ENCODE measurements at regions not wholly inside any gene's neighbourhood (a gene's known extent, or its start where the extent isn't known, plus 50 kb on each side); places are given as distances from the start of the nearest gene placed in this dataset.

DNA sequence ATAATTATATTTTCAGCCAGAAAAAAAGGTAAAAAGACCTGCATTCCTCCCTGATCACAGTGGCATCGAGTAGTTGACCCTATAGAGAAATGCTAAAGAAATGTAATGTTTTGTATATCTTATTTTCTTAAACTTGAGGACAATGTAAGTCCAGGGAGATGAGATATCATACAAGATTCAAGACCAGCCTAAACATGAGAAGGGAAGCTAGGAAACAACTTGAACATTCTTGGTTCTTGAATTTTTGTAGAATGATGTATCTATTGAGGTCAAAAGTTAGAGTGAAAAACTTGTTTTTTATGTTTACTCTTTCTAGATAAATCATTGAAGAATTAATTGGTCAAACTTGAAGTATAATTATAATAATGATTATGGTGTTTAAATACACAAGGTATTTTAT is 497.7 kb upstream of the TBL1XR1 start:
- no peak for TF ChIP-seq POLR2A (IDR thresholded peaks at IDR 0.05)
- TF ChIP-seq, protein P1, sequence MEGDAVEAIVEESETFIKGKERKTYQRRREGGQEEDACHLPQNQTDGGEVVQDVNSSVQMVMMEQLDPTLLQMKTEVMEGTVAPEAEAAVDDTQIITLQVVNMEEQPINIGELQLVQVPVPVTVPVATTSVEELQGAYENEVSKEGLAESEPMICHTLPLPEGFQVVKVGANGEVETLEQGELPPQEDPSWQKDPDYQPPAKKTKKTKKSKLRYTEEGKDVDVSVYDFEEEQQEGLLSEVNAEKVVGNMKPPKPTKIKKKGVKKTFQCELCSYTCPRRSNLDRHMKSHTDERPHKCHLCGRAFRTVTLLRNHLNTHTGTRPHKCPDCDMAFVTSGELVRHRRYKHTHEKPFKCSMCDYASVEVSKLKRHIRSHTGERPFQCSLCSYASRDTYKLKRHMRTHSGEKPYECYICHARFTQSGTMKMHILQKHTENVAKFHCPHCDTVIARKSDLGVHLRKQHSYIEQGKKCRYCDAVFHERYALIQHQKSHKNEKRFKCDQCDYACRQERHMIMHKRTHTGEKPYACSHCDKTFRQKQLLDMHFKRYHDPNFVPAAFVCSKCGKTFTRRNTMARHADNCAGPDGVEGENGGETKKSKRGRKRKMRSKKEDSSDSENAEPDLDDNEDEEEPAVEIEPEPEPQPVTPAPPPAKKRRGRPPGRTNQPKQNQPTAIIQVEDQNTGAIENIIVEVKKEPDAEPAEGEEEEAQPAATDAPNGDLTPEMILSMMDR (IDR thresholded peaks at IDR 0.05), result no peak
- TF ChIP-seq EP300 (IDR thresholded peaks at IDR 0.05), result no peak

Measured in ovary (tissue), 3 donors.